ENCODE measurements at regions not wholly inside any gene's neighbourhood (a gene's known extent, or its start where the extent isn't known, plus 50 kb on each side); places are given as distances from the start of the nearest gene placed in this dataset.
A peak's percentile ranks its signal among the peaks of the same experiment; 100 is the strongest.

- no peak for DNase-seq (ENCODE audit: low read depth in 2 of 2)
- no peak for TF ChIP-seq CTCF (IDR thresholded peaks at IDR 0.05; ENCODE audit: low read depth, low read length)
Observed at GRCh38 chr4:156144961-156145360, 191.3 kb upstream of the CTSO start.

GRCh38 chr4:156138781-156139280, 185.2 kb upstream of the CTSO start:
- no peak for TF ChIP-seq CTCF (IDR thresholded peaks at IDR 0.05; ENCODE audit: low read depth, low read length)
- no peak for DNase-seq (ENCODE audit: low read depth in 2 of 2)
- H3K4me3 ChIP-seq (replicated peaks in 1 of 2; ENCODE audit: low read depth in 2 of 2, low read length in 2 of 2): no peak overlapping the region

More at GRCh38 chr4:156144961-156145360, 191.3 kb upstream of the CTSO start:
- no peak overlapping the region for H3K4me3 ChIP-seq (replicated peaks in 1 of 2; ENCODE audit: low read depth in 2 of 2, low read length in 2 of 2)

GRCh38 chr4:156137679-156138473, 184.2 kb upstream of the CTSO start:
- H3K4me3 ChIP-seq (replicated peaks in 1 of 2; ENCODE audit: low read depth in 2 of 2, low read length in 2 of 2): no peak overlapping the region
- TF ChIP-seq CTCF (IDR thresholded peaks at IDR 0.05; ENCODE audit: low read depth, low read length): no peak
- DNase-seq (ENCODE audit: low read depth in 2 of 2): no peak

- DNase-seq (ENCODE audit: low read depth in 2 of 2): no peak
- TF ChIP-seq CTCF (IDR thresholded peaks at IDR 0.05; ENCODE audit: low read depth, low read length): no peak
- no peak overlapping the region for H3K4me3 ChIP-seq (replicated peaks in 1 of 2; ENCODE audit: low read depth in 2 of 2, low read length in 2 of 2)
Observed at GRCh38 chr4:156132196-156132595, 178.5 kb upstream of the CTSO start.

- peak in 1 of 2 donors; percentile 29 for DNase-seq (ENCODE audit: low read depth in 2 of 2)
- no peak overlapping the region for H3K4me3 ChIP-seq (replicated peaks in 1 of 2; ENCODE audit: low read depth in 2 of 2, low read length in 2 of 2)
- TF ChIP-seq CTCF (IDR thresholded peaks at IDR 0.05; ENCODE audit: low read depth, low read length): no peak
Observed at GRCh38 chr4:156128616-156129015, 174.9 kb upstream of the CTSO start.

- TF ChIP-seq CTCF (IDR thresholded peaks at IDR 0.05; ENCODE audit: low read depth, low read length): no peak
- no peak overlapping the region for H3K4me3 ChIP-seq (replicated peaks in 1 of 2; ENCODE audit: low read depth in 2 of 2, low read length in 2 of 2)
- no peak for DNase-seq (ENCODE audit: low read depth in 2 of 2)
Observed at GRCh38 chr4:156118507-156119220, 165.0 kb upstream of the CTSO start.
